GM12892 (cell line): ENCODE measurements at regions not wholly inside any gene's neighbourhood (a gene's known extent, or its start where the extent isn't known, plus 50 kb on each side); places are given as distances from the start of the nearest gene placed in this dataset.

Source experiments
- POLR2A ChIP-seq: IDR thresholded peaks from 2 replicates; pipeline ENCODE4 v1.6.1; 2011; ENCODE audit warnings: low read depth, low read length, control low read depth
- POLR2AphosphoS5 ChIP-seq: IDR thresholded peaks from 2 replicates; pipeline ENCODE4 v1.6.1; 2011; ENCODE audit warnings: low read depth, low read length, control low read depth
- TAF1 ChIP-seq: IDR thresholded peaks from 2 replicates; pipeline ENCODE4 v1.6.1; 2011; ENCODE audit warnings: low read depth, mild to moderate bottlenecking, control low read depth, low read length, borderline replicate concordance

GRCh38 chr5:40043916-40044315 is 619.1 kb upstream of the DAB2 start:
- TF ChIP-seq POLR2A (no peak), POLR2AphosphoS5 (no peak), TAF1 (no peak)
